ENCODE measurements at regions not wholly inside any gene's neighbourhood (a gene's known extent, or its start where the extent isn't known, plus 50 kb on each side); places are given as distances from the start of the nearest gene placed in this dataset.

- TF ChIP-seq EZH2 (IDR thresholded peaks at IDR 0.05; ENCODE audit: insufficient read depth, low read length) (no peak), CTCF (IDR thresholded peaks at IDR 0.05; ENCODE audit: insufficient read depth, low read depth, low read length) (no peak)
These were observed 97.7 kb downstream of the TLR5 start for GRCh38 chr1:223045164-223045957.
